Esophagus muscularis mucosa (tissue), 4 donors: ENCODE measurements at regions not wholly inside any gene's neighbourhood (a gene's known extent, or its start where the extent isn't known, plus 50 kb on each side); places are given as distances from the start of the nearest gene placed in this dataset.

ENCODE experiments used
- DNase-seq: peaks from one replicate; pipeline ENCODE4 v3.0.0-alpha.2; 2017; ENCODE audit errors: extremely low spot score
- H3K27ac ChIP-seq, 4 donors: fragments of 200-600 bp; sonication (generic); replicated peaks in 1 of 4; 1 replicate in 3 of 4; 2 replicates in 1 of 4; pipeline ENCODE4 v1.5.1; 2016 to 2019; ENCODE audit warnings: mild to moderate bottlenecking in 1 of 4
- H3K27me3 ChIP-seq, 4 donors: fragments of 200-600 bp; sonication (generic); one replicate each; pipeline versions ENCODE4 v1.5.1 to v1.6.0; 2016 to 2019
- H3K36me3 ChIP-seq, 4 donors: fragments of 200-600 bp; sonication (generic); one replicate each; pipeline ENCODE4 v1.5.1; 2016 to 2019
- H3K4me1 ChIP-seq, 4 donors: fragments of 200-600 bp; sonication (generic); one replicate each; pipeline ENCODE4 v1.5.1; 2016 to 2019
- H3K4me3 ChIP-seq, 4 donors: fragments of 200-600 bp; sonication (generic); 1 replicate in 2 of 4; 2 replicates in 2 of 4; pipeline ENCODE4 v1.5.1; 2016 to 2019; ENCODE audit warnings: mild to moderate bottlenecking in 4 of 4, moderate library complexity in 1 of 4
- H3K9me3 ChIP-seq, 4 donors: fragments of 200-600 bp; sonication (generic); 1 replicate in 3 of 4; 2 replicates in 1 of 4; pipeline ENCODE4 v1.5.1; 2016 to 2019
- CTCF ChIP-seq, 3 experiments: fragments of 200-600 bp in 2 of 3; fragments of 450-650 bp in 1 of 3; sonication (generic) in 2 of 3; IDR thresholded peaks; one replicate each; pipeline ENCODE4 v1.5.1; 2017 to 2019; ENCODE audit warnings: antibody characterized with exemption in 3 of 3, mild to moderate bottlenecking in 2 of 3, moderate library complexity in 1 of 3
- EP300 ChIP-seq: sonication (generic); formaldehyde crosslinking; IDR thresholded peaks from one replicate; pipeline ENCODE4 v1.6.1; 2017; ENCODE audit warnings: antibody characterized with exemption
- POLR2A ChIP-seq: fragments of 450-650 bp; IDR thresholded peaks from one replicate; pipeline ENCODE4 v1.6.1; 2017; ENCODE audit warnings: antibody characterized with exemption, moderate library complexity, mild to moderate bottlenecking, low read depth
- POLR2AphosphoS5 ChIP-seq, 2 donors: sonication (generic); formaldehyde crosslinking; IDR thresholded peaks; one replicate each; pipeline ENCODE4 v1.6.1; 2017; ENCODE audit warnings: antibody characterized with exemption in 2 of 2
- WGBS: methylation state at CpG from one replicate; pipeline ENCODE4 v1.1.5; 2018; 5-methylcytosine and 5-hydroxymethylcytosine counted together
- intact Hi-C: fragments of 100-400 bp; cut with DNase I; formaldehyde crosslinking; loops from one replicate; pipeline ENCODE4 v1.15.1; 2023

GRCh38 chr6:44062771-44063560 lies 64.3 kb downstream of the MRPL14 start:
- H3K9me3 ChIP-seq, result no peaks in the 10 kb centered on the region
- intact Hi-C loops, result no loop called here
- TF ChIP-seq POLR2A, result no peak
- TF ChIP-seq POLR2AphosphoS5 (IDR thresholded peaks at IDR 0.05), result no peak
- TF ChIP-seq CTCF (IDR thresholded peaks at IDR 0.05), result peak in 2 of 3 experiments; percentile 16 to 23
- H3K27me3 ChIP-seq, result no peaks in the 10 kb centered on the region
- H3K27ac ChIP-seq, result peak overlapping the region in 3 of 4 donors; percentile 62 to 79 (median 71)
- no peak overlapping the region for H3K4me3 ChIP-seq
- peaks cover 46 to 75% (median 70%) of the 10 kb centered on the region in 4 donors for H3K4me1 ChIP-seq
- DNase-seq, result no peak
- WGBS, result 95% methylated on average over 3 of the region's 20 CpGs
- H3K36me3 ChIP-seq, result no peaks in the 10 kb centered on the region

- intact Hi-C loops, result no loop called here
- WGBS, result 68% methylated on average over 2 of the region's 3 CpGs
- Histone ChIP-seq H3K9me3 (no peaks in the 10 kb centered on the region), H3K36me3 (no peaks in the 10 kb centered on the region), H3K4me1 (peaks cover 53 to 83% (median 77%) of the 10 kb centered on the region in 4 donors), H3K4me3 (no peak overlapping the region), H3K27ac (peak overlapping the region; percentile 32 to 79 (median 66)), H3K27me3 (no peaks in the 10 kb centered on the region)
- TF ChIP-seq POLR2A (no peak), POLR2AphosphoS5 (IDR thresholded peaks at IDR 0.05) (no peak), CTCF (IDR thresholded peaks at IDR 0.05) (no peak), EP300 (no peak)
- no peak for DNase-seq
Observed at GRCh38 chr6:44062105-44062770, 65.0 kb downstream of the MRPL14 start.

- H3K27me3 ChIP-seq, result no peaks in the 10 kb centered on the region
- H3K27ac ChIP-seq, result peak overlapping the region; percentile 32 to 79 (median 66)
- no peaks in the 10 kb centered on the region for H3K36me3 ChIP-seq
- intact Hi-C loops, result no loop called here
- H3K4me3 ChIP-seq, result no peak overlapping the region
- no peak for TF ChIP-seq EP300
- TF ChIP-seq POLR2AphosphoS5 (IDR thresholded peaks at IDR 0.05), result no peak
- TF ChIP-seq POLR2A, result no peak
- no peak for TF ChIP-seq CTCF (IDR thresholded peaks at IDR 0.05)
- WGBS, result 42% methylated on average over 5 of the region's 5 CpGs
- H3K9me3 ChIP-seq, result no peaks in the 10 kb centered on the region
- DNase-seq, result no peak
- peaks cover 60 to 90% (median 84%) of the 10 kb centered on the region in 4 donors for H3K4me1 ChIP-seq
Observed at GRCh38 chr6:44061375-44062104, 65.7 kb downstream of the MRPL14 start.

- peak overlapping the region; percentile 32 to 83 (median 70) for H3K27ac ChIP-seq
- H3K4me1 ChIP-seq, result peaks cover 61 to 93% (median 85%) of the 10 kb centered on the region in 4 donors
- no peak for TF ChIP-seq CTCF (IDR thresholded peaks at IDR 0.05)
- TF ChIP-seq POLR2A, result no peak
- TF ChIP-seq EP300, result no peak
- TF ChIP-seq POLR2AphosphoS5 (IDR thresholded peaks at IDR 0.05), result no peak
- H3K36me3 ChIP-seq, result no peaks in the 10 kb centered on the region
- no peak for DNase-seq
- H3K27me3 ChIP-seq, result no peaks in the 10 kb centered on the region
- WGBS, result 87% methylated on average over 10 of the region's 10 CpGs
- intact Hi-C loops, result no loop called here
- H3K9me3 ChIP-seq, result no peaks in the 10 kb centered on the region
- no peak overlapping the region for H3K4me3 ChIP-seq
Observed at GRCh38 chr6:44060612-44061374, 66.5 kb downstream of the MRPL14 start.
